ENCODE measurements at regions not wholly inside any gene's neighbourhood (a gene's known extent, or its start where the extent isn't known, plus 50 kb on each side); places are given as distances from the start of the nearest gene placed in this dataset.

DNA sequence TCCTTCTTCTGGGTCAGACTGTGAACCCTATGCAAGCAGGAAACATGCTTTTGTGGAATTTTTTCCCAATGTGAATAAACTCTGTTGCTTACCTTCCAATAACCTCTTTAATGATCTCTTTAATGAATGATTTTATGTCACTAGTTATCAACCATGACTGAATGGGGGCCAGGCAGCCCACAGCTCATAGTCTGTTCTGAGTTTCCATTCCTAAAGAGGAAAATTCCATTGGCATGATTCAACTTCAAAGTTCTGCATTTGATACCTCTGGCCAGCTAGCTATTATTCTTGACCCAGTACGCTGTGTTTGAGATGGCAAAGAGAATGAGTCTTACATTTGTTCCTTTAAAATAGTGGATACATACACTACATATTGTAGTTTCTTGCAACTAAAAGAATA, 867.8 kb upstream of the CELF2 start:
- TF ChIP-seq POLR2A (IDR thresholded peaks at IDR 0.05) (no peak), CTCF (IDR thresholded peaks at IDR 0.05) (no peak)

All from thyroid gland (tissue), 4 donors.